Esophagus mucosa (tissue), 1 donor: ENCODE measurements at regions not wholly inside any gene's neighbourhood (a gene's known extent, or its start where the extent isn't known, plus 50 kb on each side); places are given as distances from the start of the nearest gene placed in this dataset.
"Not testable (repeated sequence)": the region's sequence is repeated elsewhere in the genome, so short reads cannot be mapped to it uniquely, and the experiment has no call there.

Experiments used
- ATAC-seq: fragments of 200-7000 bp; cut with Tn5 transposase; one replicate; pipeline ENCODE4 v1.9.1; 2020
- donor health status: DM: yes; HTN: yes; CAD: no.

DNA sequence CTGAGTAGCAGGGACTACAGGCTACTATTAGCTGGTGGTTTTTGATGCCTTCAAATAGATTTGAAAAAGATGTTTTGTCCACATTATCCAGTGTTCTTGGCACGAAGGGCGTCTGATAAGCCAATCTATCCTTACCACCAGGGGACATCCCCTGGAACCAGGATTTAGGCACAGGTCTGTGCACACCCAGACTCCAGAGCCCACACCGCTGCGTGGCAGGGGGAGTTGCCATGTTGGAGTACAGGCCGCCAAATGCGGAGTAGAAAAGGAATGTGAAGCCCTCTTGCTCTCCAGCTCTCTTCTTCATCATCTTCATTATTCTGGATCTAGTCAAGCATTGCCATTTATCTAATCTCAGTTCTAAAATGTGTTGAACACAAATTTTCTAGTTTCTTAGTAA is 54.3 kb downstream of the RNU1-4 start:
- ATAC-seq: peak; percentile 18

DNA sequence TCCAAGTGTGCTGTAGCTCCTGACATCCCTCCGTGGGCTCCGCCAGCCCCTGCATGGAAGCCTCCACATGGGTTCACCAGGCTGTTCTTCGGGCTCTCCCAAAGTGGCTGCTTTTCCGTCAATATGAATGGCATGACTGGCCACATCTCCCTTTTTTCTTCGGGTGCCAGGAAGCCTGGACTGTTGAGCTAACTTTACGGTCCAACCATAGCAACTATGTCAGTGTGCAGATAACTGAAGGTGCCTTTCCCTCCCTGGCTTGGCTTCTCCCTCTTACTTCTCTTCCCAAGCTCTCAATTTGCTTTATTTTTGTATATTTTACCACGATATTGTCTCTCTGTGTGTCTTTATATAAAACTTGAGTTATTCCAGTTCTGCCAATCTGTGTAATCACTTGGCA is 54.8 kb downstream of the RNU1-4 start:
- ATAC-seq: not testable (repeated sequence)

DNA sequence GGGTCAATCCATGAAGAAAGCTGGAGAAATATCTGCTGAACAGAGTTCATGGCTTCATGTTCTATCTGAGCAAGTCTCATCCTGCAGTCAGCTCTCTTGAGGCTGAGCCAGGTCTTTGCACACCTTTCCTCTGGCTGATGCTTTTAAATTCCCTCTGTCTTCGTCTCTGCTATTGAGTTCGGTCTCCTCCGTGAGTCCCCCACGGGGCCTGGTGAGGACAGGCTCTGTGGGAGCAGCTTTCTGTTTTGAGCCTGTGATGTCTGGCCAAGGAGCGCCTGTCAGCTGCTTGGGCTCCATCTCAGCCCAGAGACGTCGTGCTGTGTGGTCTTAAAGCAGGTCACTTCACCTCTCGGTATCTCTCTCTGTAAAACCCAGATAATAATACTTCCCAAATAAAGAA is 55.9 kb downstream of the RNU1-4 start:
- peak; percentile 52 for ATAC-seq

GRCh38 chr1:16796625-16797046 is 56.3 kb downstream of the RNU1-4 start:
- ATAC-seq: peak; percentile 59

DNA sequence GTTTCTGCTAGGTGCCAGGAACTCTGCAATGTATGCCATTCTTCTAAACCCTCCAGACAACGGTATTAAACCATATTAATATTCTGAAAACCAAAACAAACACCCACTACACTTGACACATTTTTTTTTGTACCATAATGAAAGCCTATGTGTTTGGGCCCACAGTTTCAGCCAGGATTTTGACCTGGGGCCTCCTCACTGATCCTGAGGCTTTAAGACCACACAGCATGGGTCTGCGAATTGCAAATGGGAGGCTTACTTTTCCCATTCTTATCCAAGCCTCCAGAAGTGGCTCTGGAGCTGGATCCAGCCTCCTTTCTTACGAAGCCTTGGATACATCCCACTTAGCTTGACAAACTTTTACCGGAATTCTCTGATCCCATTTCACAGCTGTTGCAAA is 56.7 kb downstream of the RNU1-4 start:
- not testable (repeated sequence) for ATAC-seq

DNA sequence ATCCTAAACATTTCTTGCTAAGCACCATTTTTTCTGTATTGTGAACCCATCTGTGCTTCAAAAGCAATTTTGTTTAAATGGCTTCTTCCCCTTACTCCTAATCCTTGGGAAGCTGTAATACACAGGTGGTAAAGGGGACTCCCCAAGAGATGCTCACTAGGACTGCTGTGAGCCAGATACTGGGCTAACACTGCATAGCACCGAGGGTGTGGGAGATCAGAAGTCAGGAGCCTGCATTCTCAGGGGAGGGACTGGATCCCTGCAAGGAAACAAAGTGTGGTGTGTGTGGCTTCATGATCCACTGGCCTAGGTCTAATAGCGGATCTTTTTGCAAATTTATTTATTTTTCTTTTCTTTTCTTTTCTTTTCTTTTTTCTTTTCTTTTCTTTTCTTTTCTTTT is 57.7 kb downstream of the RNU1-4 start:
- peak; percentile 59 for ATAC-seq
